Lung microvascular endothelial cell (primary cell): ENCODE measurements at regions not wholly inside any gene's neighbourhood (a gene's known extent, or its start where the extent isn't known, plus 50 kb on each side); places are given as distances from the start of the nearest gene placed in this dataset.
"Not testable (repeated sequence)": the region's sequence is repeated elsewhere in the genome, so short reads cannot be mapped to it uniquely, and the experiment has no call there.

Source experiments
- DNase-seq, 2 donors: peaks; one replicate each; pipeline versions ENCODE4 v3.0.0 to v3.0.0-alpha.2; 2010; ENCODE audit warnings: low read depth in 2 of 2

- no peak for DNase-seq
These were observed 131.5 kb upstream of the LRATD1 start for GRCh38 chr2:14501061-14501460.

DNA sequence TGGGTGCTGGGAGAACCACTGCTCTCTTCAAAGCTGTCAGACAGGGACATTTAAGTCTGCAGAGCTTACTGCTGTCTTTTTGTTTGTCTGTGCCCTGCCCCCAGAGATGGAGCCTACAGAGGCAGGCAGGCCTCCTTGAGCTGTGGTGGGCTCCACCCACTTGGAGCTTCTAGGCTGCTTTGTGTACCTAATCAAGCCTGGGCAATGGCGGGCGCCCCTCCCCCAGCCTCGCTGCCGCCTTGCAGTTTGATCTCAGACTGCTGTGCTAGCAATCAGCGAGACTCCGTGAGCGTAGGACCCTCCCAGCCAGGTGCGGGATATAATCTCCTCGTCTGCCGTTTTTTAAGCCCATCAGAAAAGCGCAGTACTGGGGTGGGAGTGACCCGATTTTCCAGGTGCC lies 125.6 kb upstream of the LRATD1 start:
- not testable (repeated sequence) for DNase-seq

DNA sequence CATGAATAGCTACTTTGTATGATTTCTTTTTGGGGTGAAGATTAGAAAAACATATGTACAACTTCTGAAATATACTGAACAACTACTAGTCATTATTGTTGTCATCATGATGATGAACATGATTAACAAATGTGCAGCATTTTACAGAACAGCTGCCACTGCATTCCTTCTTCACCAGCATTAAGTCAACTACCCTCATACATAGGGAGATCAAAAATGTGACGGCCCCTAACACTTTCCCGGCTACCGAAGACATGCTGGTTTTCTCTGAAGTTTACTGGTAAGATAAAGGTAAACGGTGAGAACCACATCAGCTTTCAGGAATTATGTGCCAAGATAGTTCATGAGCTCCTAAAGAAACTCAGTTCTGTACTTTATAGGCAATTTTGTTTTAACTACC lies 121.0 kb upstream of the LRATD1 start:
- DNase-seq, result no peak

DNA sequence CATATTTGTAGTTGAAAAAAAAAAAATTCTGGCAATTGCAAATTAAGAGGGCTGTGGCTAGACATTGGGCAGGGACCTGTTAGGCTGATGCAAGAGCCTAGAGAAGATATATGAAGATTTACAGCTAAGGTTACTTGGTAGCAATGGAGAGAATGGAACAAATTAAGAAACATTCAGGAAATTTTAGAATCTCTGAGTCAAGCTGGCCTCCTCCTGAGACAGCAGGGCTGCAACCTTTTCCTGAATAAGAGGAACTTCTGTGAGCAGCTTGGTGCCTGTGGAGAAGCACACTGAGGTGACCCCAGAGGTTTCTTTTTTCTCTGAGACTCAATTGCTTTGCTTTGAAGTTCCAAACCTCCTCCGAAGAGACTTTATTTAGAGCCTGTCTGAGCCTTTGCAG lies 118.6 kb upstream of the LRATD1 start:
- DNase-seq, result no peak

DNA sequence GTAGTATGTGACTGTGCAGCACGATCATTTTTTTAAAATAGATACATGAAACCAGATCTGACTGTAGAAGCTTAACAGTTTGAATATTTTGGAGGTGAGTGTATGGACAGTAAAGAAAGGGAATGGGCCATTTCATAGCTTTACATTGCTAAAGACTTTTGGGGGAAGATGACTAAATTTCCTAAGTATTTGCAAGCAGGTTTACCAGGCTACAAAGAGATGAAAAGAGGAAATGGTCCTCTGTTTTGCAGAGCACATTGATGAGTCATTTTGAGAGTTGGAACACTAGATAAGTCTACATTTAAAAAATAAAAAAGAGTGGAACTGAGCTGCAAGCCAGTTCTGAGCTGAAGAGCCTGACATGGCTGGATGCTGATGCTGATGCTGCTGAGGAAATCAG lies 115.7 kb upstream of the LRATD1 start:
- peak; percentile 4 to 86 for DNase-seq

- DNase-seq, result no peak
These were observed 114.8 kb upstream of the LRATD1 start for GRCh38 chr2:14517731-14518130.

DNA sequence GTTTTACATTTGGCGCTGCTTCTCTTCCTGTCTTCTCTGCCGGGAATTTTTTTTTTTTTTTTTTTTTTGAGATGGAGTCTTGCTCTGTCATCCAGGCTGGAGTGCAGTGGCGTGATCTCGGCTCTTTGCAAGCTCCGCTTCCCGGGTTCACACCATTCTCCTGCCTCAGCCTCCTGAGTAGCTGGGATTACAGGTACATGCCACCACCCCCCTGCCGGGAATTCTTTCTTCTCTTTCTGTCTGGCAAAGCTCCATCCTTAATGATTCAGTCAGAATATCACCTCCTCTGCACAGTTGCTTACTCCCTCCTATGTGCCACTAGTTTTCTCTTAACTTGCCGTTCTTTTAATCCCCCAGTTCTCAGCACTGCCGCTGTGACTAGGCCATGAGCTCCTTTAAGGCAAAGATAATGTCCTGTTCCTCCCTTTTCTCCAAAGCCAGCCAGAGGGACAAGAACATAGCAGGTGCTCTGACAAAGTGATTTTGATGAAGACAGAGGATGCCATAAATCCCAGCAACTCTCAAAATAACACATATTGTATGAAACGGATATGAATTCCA lies 112.1 kb upstream of the LRATD1 start:
- DNase-seq, result no peak

DNA sequence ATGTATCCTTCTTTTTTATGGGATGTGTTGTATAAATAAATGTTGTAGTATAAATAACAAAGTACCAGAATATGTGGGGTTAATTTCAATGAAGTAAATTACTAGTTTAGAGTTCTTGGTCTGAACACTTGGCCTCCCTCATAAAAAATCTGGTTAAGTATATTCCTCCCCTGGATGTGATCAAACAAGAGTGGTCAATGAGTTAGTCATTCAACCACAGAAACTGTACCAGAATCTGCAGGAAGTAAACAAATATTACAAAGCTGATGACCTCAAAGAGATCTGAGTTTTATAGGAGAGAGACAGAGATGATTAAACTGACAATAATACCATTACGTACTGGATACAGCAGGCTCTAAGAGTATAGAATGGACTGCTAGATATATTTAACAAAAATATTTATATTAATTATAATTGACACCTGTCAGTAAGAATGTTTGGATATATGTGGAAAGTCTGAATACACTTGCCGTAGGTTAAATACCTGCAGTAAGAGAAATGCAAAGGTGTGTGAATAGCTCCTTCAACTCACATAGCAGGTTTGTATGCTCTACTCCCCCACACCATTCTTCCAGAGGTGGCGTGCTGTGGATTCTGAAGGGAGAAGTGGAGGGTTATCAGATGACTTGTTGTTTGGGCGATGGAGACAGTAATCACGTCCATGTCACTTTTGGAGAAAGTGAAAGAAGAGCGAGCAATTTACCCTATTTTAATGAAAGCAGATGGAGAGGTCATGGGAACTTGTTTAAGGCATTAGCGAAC lies 108.3 kb upstream of the LRATD1 start:
- DNase-seq, result peak in 1 of 2 donors; percentile 74

DNA sequence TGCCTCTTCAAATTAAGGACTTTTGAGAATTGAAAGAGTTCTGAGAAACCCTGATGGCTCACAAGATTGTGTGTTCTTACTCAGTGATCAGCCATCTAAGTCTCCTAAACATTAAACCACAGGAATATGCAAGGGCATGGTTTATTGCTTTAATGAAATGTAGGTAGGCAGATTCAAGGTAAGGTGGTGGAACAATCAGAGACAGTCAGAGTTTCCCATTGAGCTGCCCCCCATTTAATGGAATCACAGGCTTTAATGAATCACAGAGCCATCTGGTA lies 107.8 kb upstream of the LRATD1 start:
- no peak for DNase-seq

- DNase-seq, result peak in 1 of 2 donors; percentile 40
These were observed 102.0 kb upstream of the LRATD1 start for GRCh38 chr2:14530506-14530905.

- DNase-seq, result peak; percentile 48 to 57
These were observed 99.3 kb upstream of the LRATD1 start for GRCh38 chr2:14533131-14533757.

GRCh38 chr2:14535156-14535555 lies 97.4 kb upstream of the LRATD1 start:
- no peak for DNase-seq

- DNase-seq, result peak in 1 of 2 donors; percentile 1
These were observed 95.5 kb upstream of the LRATD1 start for GRCh38 chr2:14536976-14537375.

GRCh38 chr2:14540015-14540414 lies 92.5 kb upstream of the LRATD1 start:
- DNase-seq, result no peak

DNA sequence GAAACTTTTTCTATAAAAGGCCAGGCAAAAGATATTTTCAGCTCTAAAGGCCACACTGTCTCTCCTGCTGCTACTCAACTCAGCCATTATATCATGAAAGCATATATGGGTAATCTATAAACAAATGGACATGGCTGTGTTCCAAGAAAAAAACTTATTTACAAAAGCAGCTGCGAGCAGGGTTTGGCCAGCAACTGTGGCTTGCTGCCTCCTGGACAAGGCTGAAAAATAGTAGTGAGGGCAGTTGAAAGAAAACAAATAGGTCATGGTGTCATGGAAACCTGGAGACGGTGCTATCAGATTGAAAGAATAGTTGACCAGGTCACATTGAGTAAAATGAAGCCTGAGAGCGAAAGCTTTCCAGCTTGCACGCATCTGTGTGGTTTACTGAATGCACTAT lies 89.2 kb upstream of the LRATD1 start:
- peak; percentile 14 to 74 for DNase-seq

- no peak for DNase-seq
These were observed 88.3 kb upstream of the LRATD1 start for GRCh38 chr2:14544247-14544646.

DNA sequence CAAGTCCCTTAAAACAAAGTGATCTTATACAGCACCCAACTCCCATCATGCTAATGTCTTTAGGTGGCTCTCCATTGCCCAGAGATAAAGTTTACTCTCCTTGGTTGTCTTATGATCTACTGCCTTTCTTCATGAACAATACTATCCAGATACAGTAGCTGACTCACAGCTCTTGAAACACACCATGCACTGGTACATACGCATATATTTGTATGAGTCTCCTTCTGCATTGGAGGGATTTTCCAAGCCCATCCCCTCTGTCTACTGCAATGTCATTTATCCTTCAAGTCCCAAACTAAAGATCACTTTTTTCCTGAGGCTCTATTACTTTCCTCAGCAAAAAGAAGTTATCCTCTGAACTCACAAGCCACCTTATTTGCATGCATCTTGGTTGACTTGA lies 84.7 kb upstream of the LRATD1 start:
- DNase-seq, result no peak

DNA sequence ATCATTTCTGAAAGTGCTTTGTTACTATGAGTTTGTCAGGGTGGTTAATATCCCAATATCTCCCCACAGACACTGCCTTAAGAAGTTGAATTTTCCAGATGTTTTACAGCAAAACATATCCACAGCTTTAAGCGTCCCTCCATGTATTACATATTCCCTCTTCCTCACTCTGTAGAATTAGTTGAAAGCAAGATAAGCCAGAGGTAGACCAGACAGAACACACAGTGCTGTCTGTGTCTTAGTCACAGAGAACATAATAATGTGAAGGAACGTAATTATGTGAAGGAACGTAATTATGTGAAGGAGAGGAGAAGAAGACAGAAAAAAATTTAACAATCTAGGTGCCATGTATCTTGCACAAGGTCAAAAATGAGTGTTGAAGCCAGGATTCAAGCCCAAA lies 81.9 kb upstream of the LRATD1 start:
- DNase-seq, result no peak

- DNase-seq, result no peak
These were observed 81.4 kb upstream of the LRATD1 start for GRCh38 chr2:14551069-14551468.

GRCh38 chr2:14552286-14552685 lies 80.2 kb upstream of the LRATD1 start:
- DNase-seq, result no peak

- no peak for DNase-seq
These were observed 79.7 kb upstream of the LRATD1 start for GRCh38 chr2:14552818-14553217.

- DNase-seq, result peak in 1 of 2 donors; percentile 31
These were observed 77.5 kb upstream of the LRATD1 start for GRCh38 chr2:14554849-14555545.

GRCh38 chr2:14557111-14557510 lies 75.4 kb upstream of the LRATD1 start:
- no peak for DNase-seq
